Epidermal melanocyte (primary cell): ENCODE measurements at regions not wholly inside any gene's neighbourhood (a gene's known extent, or its start where the extent isn't known, plus 50 kb on each side); places are given as distances from the start of the nearest gene placed in this dataset.

ENCODE experiments used
- DNase-seq: peaks from one replicate; pipeline ENCODE4 v3.0.0; 2011; ENCODE audit warnings: low spot score; ENCODE audit not compliant: insufficient read length

DNA sequence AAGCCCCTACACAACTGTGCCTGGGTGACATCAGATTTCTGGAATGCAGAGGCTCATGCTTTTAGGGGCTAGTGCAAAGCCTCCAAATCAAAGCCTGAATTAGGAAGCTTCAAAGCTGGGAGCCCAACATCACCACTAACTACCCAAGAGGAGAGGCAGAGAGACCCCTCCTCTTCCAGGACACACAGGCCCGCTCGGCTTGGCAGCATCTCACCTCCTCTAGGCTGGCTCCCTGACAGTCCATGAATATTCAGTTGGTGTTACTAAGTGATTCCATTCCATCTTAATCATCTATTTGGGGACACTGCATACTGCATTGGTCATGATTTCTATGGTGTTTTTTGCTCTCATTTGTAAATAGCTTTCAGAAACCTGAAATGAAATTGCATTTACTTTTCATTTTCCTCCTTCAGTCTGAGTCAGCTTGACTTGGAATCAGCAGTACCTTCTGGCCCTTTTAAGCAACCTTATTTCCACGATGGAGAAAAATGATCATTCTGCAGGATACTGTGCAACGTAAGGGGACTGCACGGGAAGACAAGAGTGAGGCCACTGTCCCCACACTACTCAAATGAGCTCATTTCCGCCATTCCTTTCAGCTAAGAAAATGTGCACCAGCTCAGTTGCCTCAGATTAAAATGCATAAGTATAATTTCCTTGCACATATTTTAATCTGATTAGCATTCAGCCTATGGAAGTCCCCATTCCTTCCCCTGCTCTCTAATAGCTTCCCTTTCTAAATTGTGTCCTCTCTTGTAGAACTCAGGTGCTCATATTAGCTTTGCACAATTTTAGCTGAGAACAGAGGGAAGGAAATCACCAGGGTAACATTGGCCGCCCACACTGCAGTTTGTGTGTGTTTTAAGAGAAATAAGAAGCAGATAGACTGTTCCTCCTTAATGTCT lies 219.9 kb downstream of the RFC3 start:
- no peak for DNase-seq

DNA sequence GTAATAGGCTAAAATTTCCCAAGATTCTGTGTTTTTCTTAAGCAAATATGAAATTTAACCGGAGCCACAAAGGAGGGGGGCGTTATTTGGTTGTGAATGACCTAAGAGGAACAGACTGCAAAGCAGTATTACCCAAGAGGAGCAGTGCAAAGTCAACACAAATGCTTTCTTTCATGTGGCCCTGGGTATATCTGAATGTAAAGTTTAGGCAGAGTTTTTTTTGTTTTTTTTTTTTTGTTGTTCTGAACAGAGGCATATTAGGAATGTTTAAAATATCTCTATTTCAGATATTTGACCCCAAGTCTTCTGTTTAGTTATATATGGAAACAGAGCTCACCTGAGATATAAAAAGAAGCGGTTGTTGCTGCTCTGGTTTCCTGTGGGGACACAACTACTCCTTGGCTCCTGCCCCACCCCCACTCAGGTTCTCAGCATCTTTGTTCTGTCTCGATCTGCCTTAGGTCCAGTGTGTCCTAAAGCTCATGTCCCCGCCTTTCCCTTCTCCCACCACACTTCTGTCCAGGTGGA lies 220.7 kb downstream of the RFC3 start:
- DNase-seq = no peak

DNA sequence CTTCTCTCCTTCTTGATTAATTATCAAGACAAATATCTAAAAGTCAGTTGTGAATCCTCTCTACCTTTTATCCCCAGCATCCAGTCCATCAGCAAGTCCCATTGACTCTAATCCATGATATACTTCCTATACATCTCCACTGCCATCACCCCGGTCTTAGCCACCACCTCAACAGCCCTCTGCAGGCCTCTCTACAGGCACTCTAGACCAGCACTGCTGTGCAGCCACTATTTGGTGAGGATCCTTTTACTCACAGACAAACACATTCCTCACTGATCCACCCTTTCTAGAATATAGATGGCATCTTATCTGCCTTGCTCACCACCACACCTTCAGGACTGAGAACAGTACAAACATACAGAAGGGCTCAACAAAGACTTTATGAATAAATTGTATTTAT lies 221.7 kb downstream of the RFC3 start:
- DNase-seq = no peak

DNA sequence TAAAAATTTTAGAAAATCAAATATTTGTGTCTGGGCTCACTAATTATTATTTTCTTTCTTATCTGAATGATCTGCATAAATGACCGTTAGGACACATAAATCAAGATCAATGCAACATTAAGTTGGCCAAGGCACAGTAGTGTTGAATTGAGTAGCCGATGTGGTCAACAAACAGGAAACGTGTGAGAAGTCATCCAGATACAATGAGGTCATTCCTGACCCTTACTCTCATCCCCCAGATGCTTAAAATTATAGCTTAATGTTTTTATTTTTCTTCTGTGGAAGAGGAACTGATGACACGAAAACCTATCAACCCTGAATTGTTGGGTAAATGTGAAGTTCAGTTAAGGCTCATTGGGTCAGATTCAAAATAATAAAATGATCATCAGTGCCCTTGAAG lies 222.9 kb downstream of the RFC3 start:
- no peak for DNase-seq

DNA sequence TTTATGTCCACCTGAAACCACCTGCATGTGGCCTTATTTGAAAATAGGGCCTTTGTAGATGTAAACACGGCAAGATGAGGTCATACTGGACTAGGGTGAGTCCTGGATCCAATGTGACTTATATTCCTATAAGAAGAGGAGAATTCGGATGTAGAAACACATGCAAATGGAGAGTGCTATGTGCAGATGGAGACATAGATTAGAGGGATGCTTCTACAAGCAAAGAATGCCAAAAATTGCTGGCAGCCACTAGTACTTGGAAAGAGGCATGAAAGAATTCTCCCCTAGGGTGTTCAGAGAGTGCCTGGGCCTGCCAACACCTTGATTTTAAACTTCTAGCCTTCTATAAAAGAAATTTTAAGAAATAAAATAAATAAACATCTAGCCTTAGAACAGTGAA lies 226.1 kb downstream of the RFC3 start:
- no peak for DNase-seq

- DNase-seq = no peak
Measured at GRCh38 chr13:34044660-34045080, 226.7 kb downstream of the RFC3 start.

GRCh38 chr13:34046457-34046856 lies 228.5 kb downstream of the RFC3 start:
- no peak for DNase-seq

DNA sequence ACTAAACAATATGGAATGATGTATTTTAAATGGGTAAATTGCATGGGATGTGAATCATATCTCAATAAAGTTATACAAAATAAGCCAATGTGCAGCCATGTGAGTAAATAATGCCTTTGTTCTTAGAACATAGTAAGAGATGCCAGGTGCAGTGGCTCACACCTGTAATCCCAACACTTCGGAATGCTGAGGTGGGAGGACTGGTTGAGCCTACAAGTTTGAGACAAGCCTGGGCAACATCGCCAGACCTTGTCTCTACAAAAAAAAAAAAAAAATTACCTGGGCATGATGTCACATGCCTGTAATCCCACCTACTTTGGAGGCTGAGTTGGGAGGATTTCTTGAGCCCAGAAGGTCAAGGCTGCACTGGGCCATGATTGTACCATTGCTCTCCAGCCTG lies 230.7 kb downstream of the RFC3 start:
- DNase-seq = no peak

DNA sequence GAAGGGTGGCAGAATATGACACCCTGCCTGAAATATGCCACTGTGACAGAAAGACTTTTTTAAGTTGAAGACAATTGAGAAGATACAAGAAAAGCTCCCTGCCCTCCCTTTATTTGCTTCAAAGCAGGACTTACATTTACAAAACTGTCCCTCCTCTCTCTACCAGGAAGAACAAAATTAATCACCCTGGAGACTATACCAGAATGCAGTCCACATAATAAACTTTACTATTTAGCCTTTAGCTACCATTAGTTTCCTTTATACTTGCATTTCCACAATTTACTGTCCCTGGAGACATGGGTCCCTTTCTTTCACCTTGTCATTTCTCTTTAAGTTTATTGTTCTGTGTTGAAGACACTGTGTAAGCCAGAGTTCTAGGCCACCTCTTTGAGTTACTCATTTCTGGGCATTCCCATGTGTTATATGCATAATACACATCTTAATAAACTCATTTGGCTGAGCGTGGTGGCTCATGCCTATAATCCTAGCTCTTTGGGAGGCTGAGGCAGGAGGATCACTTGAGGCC lies 238.8 kb downstream of the RFC3 start:
- no peak for DNase-seq

- no peak for DNase-seq
Measured at GRCh38 chr13:34064456-34065205, 246.7 kb downstream of the RFC3 start.

DNA sequence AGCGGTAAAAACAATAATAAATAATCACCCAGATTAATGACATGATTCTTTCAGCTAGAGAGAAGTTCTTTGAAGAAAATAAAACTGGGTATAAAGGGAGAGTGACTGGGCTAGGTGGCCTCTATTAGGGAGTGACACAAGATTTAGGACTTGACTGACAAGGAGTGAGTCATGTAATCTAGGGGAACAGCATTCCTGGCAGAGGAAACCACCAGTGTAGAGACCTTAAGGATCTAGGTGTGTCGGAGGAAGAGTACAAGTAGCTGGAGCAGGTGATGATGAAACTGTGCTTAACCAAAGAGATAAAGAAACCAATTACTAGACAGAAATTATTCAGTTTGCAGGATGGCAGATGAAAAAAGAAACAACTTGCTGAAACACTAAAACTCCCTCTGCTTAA lies 248.0 kb downstream of the RFC3 start:
- no peak for DNase-seq

- DNase-seq = no peak
Measured at GRCh38 chr13:34066344-34066743, 248.4 kb downstream of the RFC3 start.

- DNase-seq = no peak
Measured at GRCh38 chr13:34070006-34070405, 252.1 kb downstream of the RFC3 start.

- no peak for DNase-seq
Measured at GRCh38 chr13:34070544-34071303, 252.8 kb downstream of the RFC3 start.

DNA sequence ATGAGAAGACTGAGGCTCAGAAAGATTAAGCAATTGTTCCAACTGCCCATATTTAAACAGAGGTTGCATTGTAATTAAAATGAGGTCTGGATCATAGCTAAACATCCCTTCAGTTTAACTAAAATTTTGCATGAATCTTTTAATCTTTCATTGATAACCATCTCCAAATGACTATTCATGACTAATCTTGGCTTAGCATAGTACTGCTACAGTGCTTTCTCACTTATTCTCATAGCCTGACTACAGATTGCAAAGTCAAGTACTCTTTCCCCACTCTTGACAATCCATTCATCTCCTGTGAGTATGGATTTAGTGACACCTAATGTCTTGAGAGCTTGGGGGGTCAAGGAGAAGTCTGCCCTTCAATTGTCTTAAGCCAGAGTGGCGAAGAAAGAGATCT lies 258.4 kb downstream of the RFC3 start:
- no peak for DNase-seq

GRCh38 chr13:34076943-34077703 lies 259.2 kb downstream of the RFC3 start:
- DNase-seq = no peak

DNA sequence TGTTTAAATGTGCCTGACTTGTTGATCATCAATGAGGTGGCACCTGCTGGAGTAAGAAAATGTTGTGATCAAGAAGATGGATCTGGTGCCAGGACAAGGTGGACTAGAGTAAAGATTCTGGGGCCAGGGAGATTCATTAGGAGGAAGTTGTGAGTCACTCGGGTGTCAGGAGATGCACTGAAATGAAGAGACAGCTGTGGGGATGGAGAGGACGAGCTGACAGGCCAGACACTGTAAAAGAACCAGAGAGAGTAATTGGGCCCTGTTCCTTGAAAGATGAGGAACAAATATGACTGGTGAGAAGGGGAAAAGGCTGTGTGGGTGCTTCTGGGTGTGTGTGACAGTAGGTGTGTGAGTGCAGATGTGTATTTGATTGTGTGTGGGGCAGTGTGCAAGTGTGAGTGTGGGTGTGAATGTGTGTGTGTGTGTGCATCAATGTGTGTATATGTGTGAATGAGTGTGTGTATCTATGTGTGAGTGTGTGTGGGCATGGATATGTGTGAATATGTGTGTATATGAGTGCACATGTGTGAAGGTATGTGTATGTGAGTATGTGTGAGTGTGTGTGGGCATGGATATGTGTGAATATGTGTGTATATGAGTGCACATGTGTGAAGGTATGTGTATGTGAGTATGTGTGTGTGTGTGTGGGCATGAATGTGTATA lies 260.5 kb downstream of the RFC3 start:
- no peak for DNase-seq

- no peak for DNase-seq
Measured at GRCh38 chr13:34085204-34085603, 267.3 kb downstream of the RFC3 start.

GRCh38 chr13:34086281-34086680 lies 268.3 kb downstream of the RFC3 start:
- no peak for DNase-seq

GRCh38 chr13:34087791-34088190 lies 269.8 kb downstream of the RFC3 start:
- no peak for DNase-seq
